Left ventricle myocardium inferior (tissue), 1 donor: ENCODE measurements at regions not wholly inside any gene's neighbourhood (a gene's known extent, or its start where the extent isn't known, plus 50 kb on each side); places are given as distances from the start of the nearest gene placed in this dataset.

Experiments
- DNase-seq: peaks from one replicate; pipeline ENCODE4 v3.0.0-alpha.2; 2020
- H3K27ac ChIP-seq: fragments of 200-600 bp; replicated peaks from 2 replicates; pipeline ENCODE4 v1.8.0; 2021
- H3K27me3 ChIP-seq: fragments of 200-600 bp; 2 replicates; pipeline ENCODE4 v1.8.0; 2021; ENCODE audit warnings: low read depth
- H3K36me3 ChIP-seq: fragments of 200-600 bp; 2 replicates; pipeline ENCODE4 v1.8.0; 2021
- H3K4me1 ChIP-seq: fragments of 200-600 bp; 2 replicates; pipeline ENCODE4 v1.8.0; 2021
- H3K4me3 ChIP-seq: fragments of 200-600 bp; 2 replicates; pipeline ENCODE4 v1.8.0; 2021; ENCODE audit warnings: mild to moderate bottlenecking, moderate library complexity
- H3K9me3 ChIP-seq: fragments of 200-600 bp; replicated peaks from 2 replicates; pipeline ENCODE4 v1.8.0; 2021
- CTCF ChIP-seq: fragments of 200-600 bp; IDR thresholded peaks from 2 replicates; pipeline ENCODE4 v1.8.0; 2021; ENCODE audit warnings: antibody characterized with exemption, mild to moderate bottlenecking, borderline replicate concordance
- intact Hi-C: fragments of 100-400 bp; cut with micrococcal nuclease; formaldehyde crosslinking; loops from one replicate; pipeline ENCODE4 v1.11.0; 2022
- donor health status: DM: no; HTN: yes; CAD: no; lungs with severe emphysema.

- no peak overlapping the region for H3K27ac ChIP-seq
- no peak for DNase-seq
- no peak overlapping the region for H3K4me3 ChIP-seq
- H3K36me3 ChIP-seq = no peaks in the 10 kb centered on the region
- H3K9me3 ChIP-seq = no peaks in the 10 kb centered on the region
- H3K4me1 ChIP-seq = no peaks in the 10 kb centered on the region
- H3K27me3 ChIP-seq = no peaks in the 10 kb centered on the region
- no peak for TF ChIP-seq CTCF
- intact Hi-C loops = no loop called here
These were observed 84.6 kb upstream of the SGK1 start for GRCh38 chr6:134402372-134402984.

- Histone ChIP-seq H3K27me3 (no peaks in the 10 kb centered on the region), H3K36me3 (no peaks in the 10 kb centered on the region), H3K4me1 (no peaks in the 10 kb centered on the region), H3K27ac (no peak overlapping the region), H3K4me3 (no peak overlapping the region), H3K9me3 (no peaks in the 10 kb centered on the region)
- no peak for DNase-seq
- intact Hi-C loops = no loop called here
- no peak for TF ChIP-seq CTCF
These were observed 83.0 kb upstream of the SGK1 start for GRCh38 chr6:134400941-134401340.

- DNase-seq = no peak
- H3K4me1 ChIP-seq = no peaks in the 10 kb centered on the region
- no peaks in the 10 kb centered on the region for H3K27me3 ChIP-seq
- no peak overlapping the region for H3K4me3 ChIP-seq
- H3K27ac ChIP-seq = no peak overlapping the region
- no peak for TF ChIP-seq CTCF
- H3K9me3 ChIP-seq = no peaks in the 10 kb centered on the region
- no peaks in the 10 kb centered on the region for H3K36me3 ChIP-seq
- intact Hi-C loops = no loop called here
These were observed 80.5 kb upstream of the SGK1 start for GRCh38 chr6:134398453-134398852.

- Histone ChIP-seq H3K36me3 (no peaks in the 10 kb centered on the region), H3K4me1 (no peaks in the 10 kb centered on the region), H3K27me3 (no peaks in the 10 kb centered on the region), H3K9me3 (no peaks in the 10 kb centered on the region), H3K27ac (no peak overlapping the region), H3K4me3 (no peak overlapping the region)
- intact Hi-C loops = no loop called here
- TF ChIP-seq CTCF = no peak
- DNase-seq = no peak
These were observed 79.8 kb upstream of the SGK1 start for GRCh38 chr6:134397676-134398075.

GRCh38 chr6:134394905-134395304 lies 77.0 kb upstream of the SGK1 start:
- Histone ChIP-seq H3K4me1 (no peaks in the 10 kb centered on the region), H3K36me3 (no peaks in the 10 kb centered on the region), H3K27me3 (no peaks in the 10 kb centered on the region), H3K9me3 (no peaks in the 10 kb centered on the region), H3K27ac (no peak overlapping the region), H3K4me3 (no peak overlapping the region)
- TF ChIP-seq CTCF = no peak
- intact Hi-C loops = no loop called here
- no peak for DNase-seq
